Cortex of kidney (tissue), 1 donor: ENCODE measurements at regions not wholly inside any gene's neighbourhood (a gene's known extent, or its start where the extent isn't known, plus 50 kb on each side); places are given as distances from the start of the nearest gene placed in this dataset.

ENCODE experiments used
- DNase-seq: peaks from one replicate; lab custom pipeline; 2025; lab: John Stamatoyannopoulos, UW

- no peak for DNase-seq
Observed at GRCh38 chr6:169047345-169047744, 206.3 kb downstream of the THBS2 start.

GRCh38 chr6:169046483-169047192, 207.0 kb downstream of the THBS2 start:
- no peak for DNase-seq

GRCh38 chr6:169046021-169046420, 207.6 kb downstream of the THBS2 start:
- no peak for DNase-seq

DNA sequence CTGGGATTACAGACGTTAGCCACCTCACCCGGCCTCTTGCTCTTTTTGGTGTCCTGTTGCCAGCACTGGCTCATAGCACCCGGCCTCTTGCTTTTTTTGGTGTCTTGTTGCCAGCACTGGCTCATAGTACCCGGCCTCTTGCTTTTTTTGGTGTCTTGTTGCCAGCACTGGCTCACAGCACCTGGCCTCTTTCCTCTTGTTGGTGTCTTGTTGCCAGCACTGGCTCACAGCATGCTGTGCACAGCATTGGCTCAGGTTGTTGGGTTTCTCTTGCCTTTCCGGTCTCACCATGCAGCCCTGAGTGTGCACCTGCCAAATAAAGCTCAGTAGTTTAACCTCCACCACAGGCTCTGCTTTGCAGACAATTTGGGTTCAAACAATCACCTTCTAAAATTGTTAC, 208.2 kb downstream of the THBS2 start:
- no peak for DNase-seq

GRCh38 chr6:169044381-169045230, 209.0 kb downstream of the THBS2 start:
- DNase-seq, result no peak

GRCh38 chr6:169042061-169042460, 211.6 kb downstream of the THBS2 start:
- DNase-seq, result no peak

DNA sequence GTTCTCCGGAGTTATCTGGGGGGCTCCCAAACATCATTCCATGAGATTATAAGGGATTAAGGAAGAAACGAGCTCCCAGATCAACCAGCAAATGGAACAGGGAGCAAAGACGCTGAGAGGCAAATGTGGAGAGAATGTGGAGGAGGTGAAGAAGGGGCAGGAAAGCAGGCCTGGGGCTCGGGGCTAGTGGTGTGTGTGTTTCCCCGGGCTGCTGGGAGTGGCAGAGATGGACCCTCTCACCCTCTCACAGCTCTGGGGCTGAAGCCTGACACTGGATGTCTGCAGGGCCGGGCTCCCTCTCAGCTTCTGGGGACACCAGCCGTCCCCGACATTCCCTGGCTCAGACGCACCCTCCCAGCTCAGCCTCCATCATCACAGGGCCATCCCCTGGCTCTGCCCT, 212.6 kb downstream of the THBS2 start:
- no peak for DNase-seq

- DNase-seq, result no peak
Observed at GRCh38 chr6:169038691-169039090, 215.0 kb downstream of the THBS2 start.

DNA sequence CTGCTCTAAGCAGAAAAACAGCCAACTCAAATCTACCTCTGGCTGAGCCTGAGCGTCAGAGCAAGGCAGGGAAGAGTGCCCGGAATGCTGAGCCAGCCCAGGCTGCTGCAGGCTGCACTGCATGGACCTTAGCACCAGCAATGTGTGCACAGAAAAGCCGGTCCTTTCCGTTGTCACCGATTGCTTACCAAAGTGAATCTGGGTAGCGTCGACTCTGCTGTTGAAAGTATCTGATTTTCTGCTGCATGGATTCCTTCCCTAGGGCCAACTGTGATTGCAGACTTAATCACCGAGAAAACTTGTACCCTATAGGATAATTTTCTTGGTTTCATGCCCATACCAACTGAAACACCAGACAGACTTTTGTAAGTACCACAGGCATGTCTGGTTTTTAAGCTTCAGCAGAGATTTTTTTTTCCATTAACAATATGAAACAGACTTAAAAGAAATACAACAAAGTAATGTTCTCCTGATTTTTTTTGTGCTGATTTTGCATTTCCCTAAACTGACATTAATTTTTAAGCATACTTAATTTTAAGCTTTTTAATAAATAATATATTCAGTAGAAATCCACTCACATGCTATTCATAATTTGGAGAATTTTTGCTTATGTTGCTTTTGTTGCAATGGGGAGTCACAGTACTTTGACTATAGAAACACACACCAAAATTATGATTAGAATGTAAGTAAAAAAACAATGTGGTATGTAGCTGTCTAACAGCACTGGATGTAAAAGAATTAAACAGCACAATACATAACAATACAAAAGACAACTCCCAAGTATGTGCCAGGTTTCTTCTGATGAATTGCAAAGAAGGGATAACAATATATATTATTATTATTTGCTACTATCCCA, 218.0 kb downstream of the THBS2 start:
- no peak for DNase-seq

DNA sequence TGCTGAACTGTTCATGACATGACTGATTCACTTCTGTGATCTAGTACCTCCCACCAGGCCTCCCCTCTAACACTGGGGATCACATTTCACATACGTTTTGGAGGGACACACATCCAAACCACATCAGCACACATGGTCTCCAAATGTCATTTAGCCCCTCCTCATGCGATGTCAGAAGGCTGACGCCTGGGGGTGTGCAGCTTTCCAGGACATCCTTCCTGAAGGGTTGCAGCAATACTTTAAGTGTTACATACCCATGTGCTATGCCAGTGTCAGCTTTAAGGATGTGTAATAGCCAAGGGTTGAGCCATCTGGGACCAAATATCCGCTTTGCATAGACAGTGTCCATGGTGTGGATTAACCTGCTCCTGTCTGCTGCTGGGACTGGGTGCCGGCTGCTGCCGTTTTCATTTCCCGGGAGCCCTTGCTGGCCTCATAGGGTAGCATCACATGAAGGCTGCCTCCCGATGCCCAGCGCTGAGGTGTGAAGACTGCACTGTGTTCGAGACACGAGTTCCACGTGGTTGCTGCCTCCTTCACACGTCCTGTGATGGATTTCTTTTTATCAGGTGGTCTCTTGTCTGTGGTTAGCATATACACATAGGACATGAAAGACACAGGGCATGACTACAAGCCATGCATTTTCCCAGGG, 219.0 kb downstream of the THBS2 start:
- no peak for DNase-seq

DNA sequence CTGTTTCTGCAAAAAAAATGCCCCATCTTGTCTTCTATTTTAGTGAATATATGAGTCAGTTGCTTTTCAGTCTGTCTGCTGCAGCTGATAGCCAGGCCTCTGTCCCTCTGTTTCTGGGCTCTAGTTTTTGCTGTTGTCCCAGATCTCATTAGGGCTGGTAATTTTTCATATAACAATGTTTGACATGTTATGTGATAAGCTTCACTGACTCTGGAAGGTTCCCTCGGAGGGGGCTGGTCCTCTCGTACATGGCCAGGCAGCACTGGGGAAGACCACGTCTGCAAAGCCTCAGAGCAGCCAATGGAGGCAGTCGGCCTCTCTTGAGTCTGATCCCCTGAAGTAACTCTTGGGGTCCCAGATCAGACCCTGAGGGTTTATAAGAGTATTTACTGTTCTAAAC, 223.8 kb downstream of the THBS2 start:
- no peak for DNase-seq

GRCh38 chr6:169028343-169028742, 225.3 kb downstream of the THBS2 start:
- DNase-seq, result no peak

GRCh38 chr6:169026175-169026574, 227.5 kb downstream of the THBS2 start:
- no peak for DNase-seq

DNA sequence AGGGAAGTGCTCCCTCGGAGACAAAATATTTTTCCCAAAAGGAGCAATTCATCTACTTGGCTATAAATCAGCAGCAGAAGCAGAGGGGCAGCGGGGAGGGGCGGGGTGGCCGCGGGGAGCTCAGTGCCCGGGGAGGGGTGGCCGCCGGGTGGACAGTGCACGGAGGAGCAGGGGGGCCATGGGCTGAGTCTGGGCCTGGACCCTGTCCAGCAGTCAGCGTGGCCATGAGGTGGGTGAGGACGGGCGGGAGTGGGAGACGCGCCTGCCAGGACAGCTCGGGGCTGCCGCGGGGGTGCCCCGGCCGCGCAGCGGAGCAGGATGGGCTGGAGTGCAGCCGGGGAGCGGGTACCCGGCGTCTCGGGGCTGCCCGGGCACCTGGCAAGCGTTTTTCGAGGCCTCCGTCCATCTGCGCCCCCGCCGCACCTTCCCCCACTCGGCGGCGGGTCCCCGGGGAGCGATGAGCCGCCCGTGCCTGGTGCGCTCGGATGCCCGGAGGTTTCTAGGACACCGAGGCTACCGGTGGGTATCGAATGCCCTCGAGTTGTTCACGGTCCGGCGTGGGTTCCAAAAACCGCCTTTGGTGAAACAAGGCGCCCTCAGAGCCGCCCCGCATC, 229.5 kb downstream of the THBS2 start:
- no peak for DNase-seq

GRCh38 chr6:169023161-169023874, 230.3 kb downstream of the THBS2 start:
- DNase-seq, result no peak

DNA sequence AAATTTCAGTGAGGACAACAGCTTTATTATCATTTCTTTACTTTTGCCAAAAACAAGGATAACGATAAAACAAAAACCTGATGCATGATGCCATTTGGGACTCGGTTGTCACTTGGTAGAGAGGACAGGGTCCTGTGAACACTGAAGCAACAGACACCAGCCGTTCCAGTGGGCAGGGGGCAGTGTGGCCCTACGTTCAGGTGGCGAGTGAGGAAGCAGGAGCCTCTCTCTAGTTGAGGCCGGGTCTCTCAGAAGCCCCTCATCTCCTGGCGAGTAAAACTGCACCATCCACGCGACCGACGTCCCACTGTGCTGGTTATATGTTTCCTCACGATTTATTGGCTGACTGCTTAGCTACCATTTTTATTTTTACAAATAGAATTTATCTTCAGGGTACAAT, 231.6 kb downstream of the THBS2 start:
- DNase-seq, result no peak

GRCh38 chr6:169020821-169021220, 232.8 kb downstream of the THBS2 start:
- no peak for DNase-seq

GRCh38 chr6:169019727-169020491, 233.7 kb downstream of the THBS2 start:
- DNase-seq, result no peak

GRCh38 chr6:169019111-169019510, 234.5 kb downstream of the THBS2 start:
- no peak for DNase-seq

DNA sequence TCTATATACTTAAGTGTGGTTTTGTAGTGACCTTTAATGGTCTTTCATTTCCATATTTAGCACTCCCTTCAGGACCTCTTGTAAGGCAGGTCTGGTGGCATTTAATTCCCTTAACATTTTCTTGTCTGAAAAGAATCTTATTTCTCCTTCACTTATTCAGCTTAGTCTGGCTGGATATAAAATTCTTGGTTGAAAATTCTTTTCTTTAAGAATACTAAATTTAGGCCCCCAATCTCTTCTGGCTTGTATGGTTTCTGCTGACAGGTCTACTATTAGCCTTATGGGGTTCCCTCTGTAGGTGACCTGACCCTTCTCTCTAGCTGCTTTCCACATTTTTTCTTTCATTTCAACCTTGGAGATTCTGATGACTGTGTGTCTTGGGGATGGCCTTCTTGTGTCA, 236.9 kb downstream of the THBS2 start:
- DNase-seq, result no peak
